ENCODE measurements at regions not wholly inside any gene's neighbourhood (a gene's known extent, or its start where the extent isn't known, plus 50 kb on each side); places are given as distances from the start of the nearest gene placed in this dataset.

DNA sequence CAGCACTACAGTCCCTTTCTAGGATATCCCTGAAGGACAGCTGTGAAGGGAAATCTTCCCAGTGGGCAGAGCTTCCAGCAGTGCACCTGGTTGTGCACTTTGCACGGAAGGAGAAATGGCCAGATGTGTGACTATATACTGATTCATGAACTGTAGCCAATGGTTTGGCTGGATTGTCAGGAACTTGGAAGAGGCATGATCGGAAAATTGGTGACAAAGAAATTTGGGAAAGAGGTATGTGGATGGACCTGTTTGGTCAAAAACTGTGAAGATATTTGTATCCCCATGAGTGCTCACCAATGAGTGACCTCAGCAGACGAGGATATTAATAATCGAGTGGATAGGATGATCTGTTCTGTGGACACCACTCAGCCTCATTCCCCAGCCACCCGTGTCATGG is 582.2 kb downstream of the CPS1 start:
- H3K4me3 ChIP-seq (ENCODE audit: low read depth, low read length) = no peak overlapping the region
- DNase-seq (ENCODE audit: low read depth) = no peak
- TF ChIP-seq, protein P1, sequence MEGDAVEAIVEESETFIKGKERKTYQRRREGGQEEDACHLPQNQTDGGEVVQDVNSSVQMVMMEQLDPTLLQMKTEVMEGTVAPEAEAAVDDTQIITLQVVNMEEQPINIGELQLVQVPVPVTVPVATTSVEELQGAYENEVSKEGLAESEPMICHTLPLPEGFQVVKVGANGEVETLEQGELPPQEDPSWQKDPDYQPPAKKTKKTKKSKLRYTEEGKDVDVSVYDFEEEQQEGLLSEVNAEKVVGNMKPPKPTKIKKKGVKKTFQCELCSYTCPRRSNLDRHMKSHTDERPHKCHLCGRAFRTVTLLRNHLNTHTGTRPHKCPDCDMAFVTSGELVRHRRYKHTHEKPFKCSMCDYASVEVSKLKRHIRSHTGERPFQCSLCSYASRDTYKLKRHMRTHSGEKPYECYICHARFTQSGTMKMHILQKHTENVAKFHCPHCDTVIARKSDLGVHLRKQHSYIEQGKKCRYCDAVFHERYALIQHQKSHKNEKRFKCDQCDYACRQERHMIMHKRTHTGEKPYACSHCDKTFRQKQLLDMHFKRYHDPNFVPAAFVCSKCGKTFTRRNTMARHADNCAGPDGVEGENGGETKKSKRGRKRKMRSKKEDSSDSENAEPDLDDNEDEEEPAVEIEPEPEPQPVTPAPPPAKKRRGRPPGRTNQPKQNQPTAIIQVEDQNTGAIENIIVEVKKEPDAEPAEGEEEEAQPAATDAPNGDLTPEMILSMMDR (IDR thresholded peaks at IDR 0.05; ENCODE audit: insufficient read depth, low read length) = no peak

DNA sequence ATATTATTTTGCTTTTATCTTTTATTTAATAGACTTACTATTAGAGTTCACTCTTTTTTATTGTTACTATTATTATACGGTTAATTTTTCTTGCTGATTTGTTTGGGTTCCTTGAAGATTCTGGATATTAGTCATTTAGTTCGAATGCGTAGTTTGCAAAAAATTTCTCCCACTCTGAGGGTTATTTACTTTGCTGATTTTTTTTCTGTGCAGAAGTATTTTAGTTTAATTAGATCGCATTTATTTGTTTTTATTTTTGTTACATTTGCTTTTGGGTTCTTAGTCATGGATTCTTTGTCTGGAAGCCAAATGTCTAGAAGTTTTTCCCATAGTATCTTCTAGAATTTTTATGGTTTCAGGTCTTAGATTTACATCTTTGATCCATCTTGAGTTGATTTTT is 585.2 kb downstream of the CPS1 start:
- TF ChIP-seq, protein P1 (IDR thresholded peaks at IDR 0.05; ENCODE audit: insufficient read depth, low read length) = no peak
- no peak for DNase-seq (ENCODE audit: low read depth)
- no peak overlapping the region for H3K4me3 ChIP-seq (ENCODE audit: low read depth, low read length)

DNA sequence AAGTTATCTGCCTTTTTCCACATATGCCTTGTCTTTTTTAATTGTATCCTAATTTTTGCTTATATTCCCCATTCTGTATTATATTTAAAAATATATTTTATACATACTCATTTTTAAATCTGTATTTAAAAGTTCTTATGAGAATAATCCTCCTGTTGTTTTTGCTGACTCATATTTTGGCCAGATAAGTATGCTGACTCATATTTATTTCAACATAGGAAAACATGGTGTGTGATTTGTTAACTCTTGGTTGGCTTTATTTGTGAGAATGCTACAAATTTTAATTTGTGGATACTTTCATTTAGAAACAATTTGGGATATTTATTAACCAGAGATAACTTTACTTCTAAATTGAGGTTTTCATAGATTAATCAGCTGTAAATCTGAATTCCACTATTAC is 587.7 kb downstream of the CPS1 start:
- TF ChIP-seq, protein P1 (IDR thresholded peaks at IDR 0.05; ENCODE audit: insufficient read depth, low read length) = no peak
- DNase-seq (ENCODE audit: low read depth) = peak; percentile 89
- H3K4me3 ChIP-seq (ENCODE audit: low read depth, low read length) = no peak overlapping the region

DNA sequence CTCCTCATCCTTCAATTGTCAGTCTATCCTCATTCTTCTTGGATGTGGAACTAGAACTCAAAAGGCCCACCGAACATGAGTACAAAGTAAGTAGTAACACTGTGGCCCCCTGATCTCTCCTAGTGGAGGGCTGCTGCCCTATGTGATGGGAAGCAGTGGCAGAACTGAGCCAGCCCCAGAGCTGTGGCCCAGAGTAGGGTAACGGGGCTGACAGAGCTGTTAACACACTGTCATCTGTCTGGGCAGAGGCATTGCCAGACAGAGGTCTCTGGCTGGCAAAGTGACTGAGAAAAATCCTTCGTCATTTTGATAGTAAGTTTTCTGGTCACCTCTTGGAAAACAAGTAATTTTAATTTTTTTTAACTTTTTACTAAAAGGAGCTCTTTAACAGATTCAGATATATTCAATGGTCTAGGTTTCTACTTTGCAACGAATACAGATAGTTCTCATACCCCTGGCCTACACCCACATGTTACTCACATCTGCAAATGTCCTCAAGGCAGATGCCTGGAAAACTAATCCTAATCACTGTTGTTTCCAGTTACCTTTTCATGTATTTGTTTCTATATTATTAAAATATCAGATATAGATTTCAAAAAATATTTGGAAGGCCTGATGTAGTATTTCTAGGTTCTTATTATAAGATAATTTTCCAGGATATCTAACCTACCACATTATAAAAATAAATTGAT is 588.7 kb downstream of the CPS1 start:
- TF ChIP-seq, protein P1 (IDR thresholded peaks at IDR 0.05; ENCODE audit: insufficient read depth, low read length) = no peak
- no peak overlapping the region for H3K4me3 ChIP-seq (ENCODE audit: low read depth, low read length)
- DNase-seq (ENCODE audit: low read depth) = no peak

DNA sequence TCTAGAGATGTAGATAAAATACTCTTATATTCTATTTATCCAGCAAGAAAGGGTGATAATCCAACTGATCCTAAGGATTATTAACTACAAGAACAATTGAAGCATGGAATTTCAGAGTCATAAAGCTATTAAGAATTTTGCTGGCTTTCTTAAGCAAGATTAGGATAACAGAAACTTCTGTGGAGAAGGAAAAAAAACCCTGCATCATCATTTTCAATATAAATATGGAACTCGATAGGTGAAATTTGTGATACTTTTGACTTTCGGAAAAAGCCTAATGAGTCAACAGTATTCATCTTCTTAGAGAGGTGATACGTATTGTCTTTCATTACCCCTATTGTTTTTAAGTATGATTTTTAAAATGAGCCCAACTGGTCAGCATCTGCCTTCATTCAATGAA is 593.3 kb downstream of the CPS1 start:
- DNase-seq (ENCODE audit: low read depth) = no peak
- no peak overlapping the region for H3K4me3 ChIP-seq (ENCODE audit: low read depth, low read length)
- TF ChIP-seq, protein P1 (IDR thresholded peaks at IDR 0.05; ENCODE audit: insufficient read depth, low read length) = no peak

DNA sequence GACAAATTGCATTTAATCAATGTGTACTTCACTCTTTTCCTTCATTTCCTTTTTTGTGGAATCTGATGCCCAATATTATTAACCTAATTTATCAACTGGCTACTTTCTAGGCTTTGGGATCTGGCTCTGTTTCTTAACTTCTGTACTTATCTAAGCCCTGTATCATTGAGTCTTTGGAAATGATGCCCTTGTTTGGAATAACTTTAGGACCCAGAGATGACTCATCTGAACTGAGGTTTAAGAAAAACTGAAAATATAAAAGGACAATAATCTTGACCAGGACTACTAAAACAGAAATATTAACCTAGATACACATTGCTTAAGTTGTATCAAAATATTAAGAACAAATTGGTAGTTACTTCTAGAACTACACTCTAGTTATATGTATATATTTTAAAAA is 600.8 kb downstream of the CPS1 start:
- H3K4me3 ChIP-seq (ENCODE audit: low read depth, low read length) = no peak overlapping the region
- peak; percentile 65 for DNase-seq (ENCODE audit: low read depth)
- TF ChIP-seq, protein P1 (IDR thresholded peaks at IDR 0.05; ENCODE audit: insufficient read depth, low read length) = no peak
